GM12875 (cell line): ENCODE measurements at regions not wholly inside any gene's neighbourhood (a gene's known extent, or its start where the extent isn't known, plus 50 kb on each side); places are given as distances from the start of the nearest gene placed in this dataset.
"Not testable (repeated sequence)": the region's sequence is repeated elsewhere in the genome, so short reads cannot be mapped to it uniquely, and the experiment has no call there.

Experiments used
- H3K4me3 ChIP-seq: one replicate; pipeline ENCODE4 v1.5.1; 2011; ENCODE audit warnings: low read depth, low read length, control low read depth
- CTCF ChIP-seq: IDR thresholded peaks from 2 replicates; pipeline ENCODE4 v1.5.1; 2011; ENCODE audit warnings: low read depth, mild to moderate bottlenecking, control low read depth, inconsistent platforms, low read length, moderate library complexity, borderline replicate concordance; ENCODE audit not compliant: insufficient read depth

GRCh38 chr4:141562649-141563048, 73.7 kb upstream of the IL15 start:
- TF ChIP-seq CTCF = no peak
- H3K4me3 ChIP-seq = no peak overlapping the region

- H3K4me3 ChIP-seq = no peak overlapping the region
- no peak for TF ChIP-seq CTCF
Observed at GRCh38 chr4:141563723-141564122, 72.7 kb upstream of the IL15 start.

GRCh38 chr4:141564961-141565360, 71.4 kb upstream of the IL15 start:
- not testable (repeated sequence) for H3K4me3 ChIP-seq

GRCh38 chr4:141565379-141566089, 70.8 kb upstream of the IL15 start:
- no peak overlapping the region for H3K4me3 ChIP-seq
- no peak for TF ChIP-seq CTCF

- no peak overlapping the region for H3K4me3 ChIP-seq
- no peak for TF ChIP-seq CTCF
Observed at GRCh38 chr4:141567326-141567915, 69.0 kb upstream of the IL15 start.

GRCh38 chr4:141569141-141569540, 67.2 kb upstream of the IL15 start:
- no peak for TF ChIP-seq CTCF

GRCh38 chr4:141570290-141570689, 66.1 kb upstream of the IL15 start:
- no peak for TF ChIP-seq CTCF
- no peak overlapping the region for H3K4me3 ChIP-seq

More at GRCh38 chr4:141569141-141569540, 67.2 kb upstream of the IL15 start:
- no peak overlapping the region for H3K4me3 ChIP-seq

- H3K4me3 ChIP-seq = no peak overlapping the region
- TF ChIP-seq CTCF = no peak
Observed at GRCh38 chr4:141571362-141571761, 65.0 kb upstream of the IL15 start.
